ENCODE measurements at regions not wholly inside any gene's neighbourhood (a gene's known extent, or its start where the extent isn't known, plus 50 kb on each side); places are given as distances from the start of the nearest gene placed in this dataset.

DNA sequence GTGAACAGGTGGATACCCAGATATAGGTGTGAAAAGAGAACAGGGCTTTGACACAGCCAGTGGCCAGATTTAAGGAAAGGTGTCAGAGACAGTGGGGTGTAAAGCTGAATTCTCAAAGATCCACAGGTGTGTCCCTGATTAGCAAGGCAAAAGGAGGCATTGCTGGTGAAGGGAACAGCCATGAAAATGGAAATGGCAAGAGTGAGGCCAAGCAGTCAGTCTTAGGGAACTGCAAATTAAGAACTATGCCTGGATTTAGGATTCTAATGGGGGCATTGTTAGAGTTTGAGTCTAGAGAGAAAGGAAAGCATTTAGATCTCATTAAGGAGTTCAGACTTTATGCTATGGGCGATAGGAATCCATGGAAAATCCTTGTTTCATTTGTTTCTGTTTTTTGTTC, 789.2 kb downstream of the MAFB start:
- intact Hi-C loops (cut with DNase I), result no loop called here
- FAIRE-seq (no peak), DNase-seq (no peak)
- Histone ChIP-seq H3K4me3 (ENCODE audit: low read length in 3 of 3) (no peak overlapping the region), H3K9ac (ENCODE audit: low read length in 3 of 3) (no peak overlapping the region), H3K27me3 (ENCODE audit: control insufficient read depth, insufficient read depth, low read length) (no peaks in the 10 kb centered on the region), H3K4me1 (ENCODE audit: control insufficient read depth in 2 of 3, insufficient read depth in 2 of 3, low read depth in 1 of 3, low read length in 3 of 3) (no peaks in the 10 kb centered on the region), H3K9me3 (ENCODE audit: control insufficient read depth in 2 of 3, insufficient read depth in 1 of 3, low read length in 3 of 3) (no peaks in the 10 kb centered on the region), H3K27ac (ENCODE audit: low read depth in 2 of 2, low read length in 2 of 2) (no peak overlapping the region), H3K36me3 (ENCODE audit: control insufficient read depth in 2 of 3, insufficient read depth in 3 of 3, low read length in 3 of 3) (no peaks in the 10 kb centered on the region)
- TF ChIP-seq, protein P1, sequence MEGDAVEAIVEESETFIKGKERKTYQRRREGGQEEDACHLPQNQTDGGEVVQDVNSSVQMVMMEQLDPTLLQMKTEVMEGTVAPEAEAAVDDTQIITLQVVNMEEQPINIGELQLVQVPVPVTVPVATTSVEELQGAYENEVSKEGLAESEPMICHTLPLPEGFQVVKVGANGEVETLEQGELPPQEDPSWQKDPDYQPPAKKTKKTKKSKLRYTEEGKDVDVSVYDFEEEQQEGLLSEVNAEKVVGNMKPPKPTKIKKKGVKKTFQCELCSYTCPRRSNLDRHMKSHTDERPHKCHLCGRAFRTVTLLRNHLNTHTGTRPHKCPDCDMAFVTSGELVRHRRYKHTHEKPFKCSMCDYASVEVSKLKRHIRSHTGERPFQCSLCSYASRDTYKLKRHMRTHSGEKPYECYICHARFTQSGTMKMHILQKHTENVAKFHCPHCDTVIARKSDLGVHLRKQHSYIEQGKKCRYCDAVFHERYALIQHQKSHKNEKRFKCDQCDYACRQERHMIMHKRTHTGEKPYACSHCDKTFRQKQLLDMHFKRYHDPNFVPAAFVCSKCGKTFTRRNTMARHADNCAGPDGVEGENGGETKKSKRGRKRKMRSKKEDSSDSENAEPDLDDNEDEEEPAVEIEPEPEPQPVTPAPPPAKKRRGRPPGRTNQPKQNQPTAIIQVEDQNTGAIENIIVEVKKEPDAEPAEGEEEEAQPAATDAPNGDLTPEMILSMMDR (IDR thresholded peaks at IDR 0.05; ENCODE audit: borderline replicate concordance, extremely low read depth, insufficient read depth), result no peak

DNA sequence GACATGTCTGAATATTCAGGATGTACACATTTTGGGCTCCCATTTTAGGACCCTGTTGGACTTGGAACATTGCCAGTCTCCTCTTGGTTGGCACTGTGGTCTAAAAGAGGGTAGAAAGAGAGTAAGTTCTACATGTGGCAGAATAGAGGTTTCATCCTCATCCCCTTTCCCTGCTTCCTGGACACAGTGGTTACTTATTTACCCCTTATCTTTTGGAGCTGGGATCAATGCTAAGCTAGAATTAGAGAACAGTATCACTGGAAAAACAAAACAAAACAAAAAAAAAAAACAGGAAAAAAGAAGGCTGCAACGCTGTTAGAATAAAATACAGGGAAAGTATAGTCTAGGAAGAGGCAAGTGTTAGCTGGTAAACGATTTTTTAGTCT, 790.6 kb downstream of the MAFB start:
- Histone ChIP-seq H3K27me3 (ENCODE audit: control insufficient read depth, insufficient read depth, low read length) (no peaks in the 10 kb centered on the region), H3K27ac (ENCODE audit: low read depth in 2 of 2, low read length in 2 of 2) (no peak overlapping the region), H3K9ac (ENCODE audit: low read length in 3 of 3) (no peak overlapping the region), H3K36me3 (ENCODE audit: control insufficient read depth in 2 of 3, insufficient read depth in 3 of 3, low read length in 3 of 3) (no peaks in the 10 kb centered on the region), H3K4me1 (ENCODE audit: control insufficient read depth in 2 of 3, insufficient read depth in 2 of 3, low read depth in 1 of 3, low read length in 3 of 3) (no peaks in the 10 kb centered on the region), H3K9me3 (ENCODE audit: control insufficient read depth in 2 of 3, insufficient read depth in 1 of 3, low read length in 3 of 3) (no peaks in the 10 kb centered on the region), H3K4me3 (ENCODE audit: low read length in 3 of 3) (no peak overlapping the region)
- TF ChIP-seq, protein P1 (IDR thresholded peaks at IDR 0.05; ENCODE audit: borderline replicate concordance, extremely low read depth, insufficient read depth), result no peak
- intact Hi-C loops (cut with DNase I), result no loop called here
- no peak for DNase-seq
- FAIRE-seq, result no peak

DNA sequence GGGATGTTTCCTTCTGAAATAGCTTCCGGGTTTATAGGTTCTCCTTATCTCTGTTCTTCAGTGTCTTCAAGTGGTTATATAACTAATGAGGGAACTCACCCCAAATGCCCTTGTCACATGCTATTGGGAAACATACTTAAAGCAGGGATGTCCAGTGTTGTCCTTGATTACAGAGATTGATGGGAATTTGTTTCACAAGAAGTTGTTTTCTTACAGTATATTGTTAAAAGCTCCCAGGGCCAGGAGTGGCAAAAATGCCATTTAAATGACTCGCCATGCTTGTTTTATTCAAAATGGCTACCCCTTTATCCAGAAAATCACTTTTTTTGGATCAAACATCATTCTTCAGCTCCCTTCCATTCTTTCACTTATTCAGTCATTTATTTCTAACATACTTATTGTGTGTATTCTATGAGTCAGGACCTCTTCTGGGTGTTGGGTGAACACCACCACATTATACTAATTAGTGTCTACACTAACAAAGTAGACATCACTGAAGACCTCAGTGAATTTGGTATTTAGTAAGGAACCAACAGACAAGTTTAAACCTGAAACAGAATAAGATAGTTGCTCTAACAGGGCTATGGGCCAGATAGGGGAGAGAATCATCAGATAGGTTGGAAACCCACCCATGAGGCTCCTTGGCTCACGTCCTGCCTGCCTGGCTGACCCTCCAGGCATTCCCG, 791.1 kb downstream of the MAFB start:
- no peak for DNase-seq
- FAIRE-seq, result no peak
- H3K9ac ChIP-seq (ENCODE audit: low read length in 3 of 3), result no peak overlapping the region
- H3K4me1 ChIP-seq (ENCODE audit: control insufficient read depth in 2 of 3, insufficient read depth in 2 of 3, low read depth in 1 of 3, low read length in 3 of 3), result no peaks in the 10 kb centered on the region
- no peaks in the 10 kb centered on the region for H3K27me3 ChIP-seq (ENCODE audit: control insufficient read depth, insufficient read depth, low read length)
- H3K4me3 ChIP-seq (ENCODE audit: low read length in 3 of 3), result no peak overlapping the region
- no peaks in the 10 kb centered on the region for H3K9me3 ChIP-seq (ENCODE audit: control insufficient read depth in 2 of 3, insufficient read depth in 1 of 3, low read length in 3 of 3)
- intact Hi-C loops (cut with DNase I), result no loop called here
- H3K27ac ChIP-seq (ENCODE audit: low read depth in 2 of 2, low read length in 2 of 2), result no peak overlapping the region
- H3K36me3 ChIP-seq (ENCODE audit: control insufficient read depth in 2 of 3, insufficient read depth in 3 of 3, low read length in 3 of 3), result no peaks in the 10 kb centered on the region
- TF ChIP-seq, protein P1 (IDR thresholded peaks at IDR 0.05; ENCODE audit: borderline replicate concordance, extremely low read depth, insufficient read depth), result no peak

DNA sequence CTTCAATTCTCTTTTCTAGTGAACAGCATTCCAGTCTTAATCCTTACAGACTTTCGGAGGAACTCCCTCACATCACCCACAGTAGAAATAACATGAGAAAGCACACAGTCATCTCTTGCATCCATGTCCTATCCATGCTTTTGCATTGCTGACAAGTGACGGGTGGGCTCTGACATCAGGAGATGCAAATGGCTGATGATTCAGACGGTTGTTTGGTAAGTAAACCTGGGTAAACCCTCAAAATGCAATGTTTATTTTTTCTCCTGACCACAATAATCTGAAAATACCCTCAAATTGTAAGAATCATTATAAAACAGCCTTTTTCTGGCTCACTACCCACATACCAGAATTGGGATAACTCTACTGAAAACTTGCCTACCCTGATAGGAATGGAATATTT, 792.0 kb downstream of the MAFB start:
- no peaks in the 10 kb centered on the region for H3K27me3 ChIP-seq (ENCODE audit: control insufficient read depth, insufficient read depth, low read length)
- no peak overlapping the region for H3K27ac ChIP-seq (ENCODE audit: low read depth in 2 of 2, low read length in 2 of 2)
- no peak overlapping the region for H3K4me3 ChIP-seq (ENCODE audit: low read length in 3 of 3)
- intact Hi-C loops (cut with DNase I), result no loop called here
- H3K9me3 ChIP-seq (ENCODE audit: control insufficient read depth in 2 of 3, insufficient read depth in 1 of 3, low read length in 3 of 3), result no peaks in the 10 kb centered on the region
- no peak for DNase-seq
- FAIRE-seq, result no peak
- no peaks in the 10 kb centered on the region for H3K36me3 ChIP-seq (ENCODE audit: control insufficient read depth in 2 of 3, insufficient read depth in 3 of 3, low read length in 3 of 3)
- TF ChIP-seq, protein P1 (IDR thresholded peaks at IDR 0.05; ENCODE audit: borderline replicate concordance, extremely low read depth, insufficient read depth), result no peak
- H3K4me1 ChIP-seq (ENCODE audit: control insufficient read depth in 2 of 3, insufficient read depth in 2 of 3, low read depth in 1 of 3, low read length in 3 of 3), result no peaks in the 10 kb centered on the region
- H3K9ac ChIP-seq (ENCODE audit: low read length in 3 of 3), result no peak overlapping the region

Measured in kidney (tissue), 13 donors.